Endothelial cell of umbilical vein (primary cell): ENCODE measurements at regions not wholly inside any gene's neighbourhood (a gene's known extent, or its start where the extent isn't known, plus 50 kb on each side); places are given as distances from the start of the nearest gene placed in this dataset.

Experiments used
- BruUV-seq: library from RNA; stranded (reverse); fragments of 400-500 nt; replicated peaks from 2 replicates; lab custom pipeline; 2021; lab: Mats Ljungman, UMichigan
- CTCF ChIA-PET: fragments of 300-600, 350-600 bp; sonication (Branson Sonifier 250); formaldehyde crosslinking; loops from one replicate; lab custom pipeline; 2021; ENCODE audit warnings: antibody characterized with exemption, inconsistent platforms; lab: Charles Lee
- POLR2A ChIA-PET: fragments of 300-600, 350-600 bp; sonication (Branson Sonifier 250); formaldehyde crosslinking; loops from one replicate; lab custom pipeline; 2021; ENCODE audit warnings: antibody characterized with exemption, inconsistent platforms; lab: Charles Lee
- DNase-seq: peaks from one replicate; pipeline ENCODE4 v3.0.0-alpha.2; 2011; ENCODE audit warnings: low read depth, low spot score
- FAIRE-seq: peaks from 2 replicates; lab custom pipeline; 2011; peaks lifted over from hg19 to GRCh38; lab: Jason Lieb, UNC
- H2AFZ ChIP-seq: 2 replicates; pipeline ENCODE4 v1.6.0; 2012; ENCODE audit warnings: low read depth, low read length, control low read depth, inconsistent platforms
- H3K27ac ChIP-seq: 2 replicates; pipeline ENCODE4 v1.5.1; 2011; ENCODE audit warnings: low read depth, mild to moderate bottlenecking, control low read depth, low read length, moderate library complexity; ENCODE audit not compliant: insufficient read depth
- H3K27me3 ChIP-seq, 2 experiments: 2 replicates each; pipeline versions ENCODE4 v1.6.0 to v1.6.1; 2011; ENCODE audit warnings: low read length in 2 of 2, mixed read lengths in 1 of 2; ENCODE audit not compliant: control insufficient read depth in 2 of 2, insufficient read depth in 2 of 2
- H3K36me3 ChIP-seq, 2 experiments: 2 replicates in 1 of 2; 3 replicates in 1 of 2; pipeline ENCODE4 v1.5.1; 2011; ENCODE audit warnings: low read length in 2 of 2, mild to moderate bottlenecking in 1 of 2, moderate library complexity in 1 of 2; ENCODE audit not compliant: control insufficient read depth in 2 of 2, insufficient read depth in 2 of 2; ENCODE audit errors: extremely low read depth in 1 of 2
- H3K4me1 ChIP-seq: 3 replicates; pipeline ENCODE4 v1.5.1; 2011; ENCODE audit warnings: mild to moderate bottlenecking, low read length; ENCODE audit not compliant: control insufficient read depth, insufficient read depth; ENCODE audit errors: extremely low read depth
- H3K4me2 ChIP-seq: 2 replicates; pipeline ENCODE4 v1.6.1; 2011; ENCODE audit warnings: low read length, control low read depth, mixed read lengths; ENCODE audit not compliant: insufficient read depth
- H3K4me3 ChIP-seq, 3 experiments: fragments of 200-600 bp in 1 of 3; sonication (generic), shearing (Covaris generic) in 1 of 3; replicated peaks in 1 of 3; 2 replicates each; pipeline ENCODE4 v1.5.1; 2011 to 2016; ENCODE audit warnings: control low read depth in 3 of 3, low read length in 3 of 3, mild to moderate bottlenecking in 2 of 3, inconsistent platforms in 1 of 3, low read depth in 1 of 3, moderate library complexity in 1 of 3; ENCODE audit not compliant: insufficient read depth in 1 of 3
- H3K79me2 ChIP-seq: 2 replicates; pipeline ENCODE4 v1.6.0; 2012; ENCODE audit warnings: low read length, inconsistent platforms; ENCODE audit not compliant: control insufficient read depth, insufficient read depth
- H3K9ac ChIP-seq: replicated peaks from 2 replicates; pipeline ENCODE3; 2011; ENCODE audit warnings: low read length, control low read depth; ENCODE audit not compliant: insufficient read depth; ENCODE audit errors: extremely low read depth
- H3K9me1 ChIP-seq: replicated peaks from 3 replicates; pipeline ENCODE4 v1.6.0; 2011; ENCODE audit warnings: mild to moderate bottlenecking, low read length; ENCODE audit not compliant: control insufficient read depth, insufficient read depth; ENCODE audit errors: extremely low read depth
- H3K9me3 ChIP-seq: replicated peaks from 2 replicates; pipeline ENCODE4 v1.5.1; 2012; ENCODE audit warnings: low read length, inconsistent platforms; ENCODE audit not compliant: control insufficient read depth, insufficient read depth
- H4K20me1 ChIP-seq: replicated peaks from 2 replicates; pipeline ENCODE3; 2011; ENCODE audit warnings: mild to moderate bottlenecking, low read length; ENCODE audit not compliant: control insufficient read depth, insufficient read depth; ENCODE audit errors: extremely low read depth
- EZH2 ChIP-seq: IDR thresholded peaks from 2 replicates; pipeline ENCODE4 v1.6.1; 2012; ENCODE audit warnings: borderline replicate concordance, low read depth, mild to moderate bottlenecking, moderate library complexity, low read length, inconsistent platforms; ENCODE audit not compliant: severe bottlenecking
- FOS ChIP-seq: IDR thresholded peaks from 2 replicates; pipeline ENCODE4 v1.6.1; 2011; ENCODE audit warnings: mild to moderate bottlenecking, low read length, moderate library complexity, borderline replicate concordance; ENCODE audit not compliant: insufficient read depth
- GATA2 ChIP-seq: IDR thresholded peaks from 2 replicates; pipeline ENCODE4 v1.7.0; 2011; ENCODE audit warnings: low read depth, mild to moderate bottlenecking, moderate library complexity, mixed read lengths, low read length; ENCODE audit not compliant: insufficient read length, insufficient read depth
- JUN ChIP-seq: IDR thresholded peaks from 2 replicates; pipeline ENCODE4 v1.6.1; 2011; ENCODE audit warnings: borderline replicate concordance, low read depth; ENCODE audit not compliant: insufficient read length, insufficient read depth
- MYC ChIP-seq: IDR thresholded peaks from one replicate; pipeline ENCODE4 v1.6.1; 2011; ENCODE audit warnings: mild to moderate bottlenecking, low read depth, low read length
- POLR2A ChIP-seq: IDR thresholded peaks from 2 replicates; pipeline ENCODE4 v1.6.1; 2012; ENCODE audit warnings: low read depth, mild to moderate bottlenecking, control low read depth, low read length
- POLR2AphosphoS5 ChIP-seq: IDR thresholded peaks from 2 replicates; pipeline ENCODE4 v1.6.1; 2012; ENCODE audit warnings: low read depth, mild to moderate bottlenecking, control low read depth, low read length, moderate library complexity; ENCODE audit not compliant: insufficient read depth
- dilution Hi-C: fragments of 300-500 bp; cut with MboI; formaldehyde crosslinking; loops from one replicate; pipeline ENCODE4 v1.15.0; 2019; ENCODE audit warnings: low sequenced_read_pairs; ENCODE audit not compliant: extremely low pct_ligation_motif_present
- intact Hi-C: fragments of 100-400 bp; cut with micrococcal nuclease; formaldehyde crosslinking; loops from one replicate; pipeline ENCODE4 v1.10.0; 2022
- TF ChIP-seq, protein P1 (sequence below), 2 donors: IDR thresholded peaks; 1 replicate in 1 of 2; 2 replicates in 1 of 2; pipeline ENCODE4 v1.5.1; 2011; ENCODE audit warnings: low read length in 2 of 2, mild to moderate bottlenecking in 2 of 2, moderate library complexity in 2 of 2, control low read depth in 1 of 2, inconsistent platforms in 1 of 2, low read depth in 1 of 2; ENCODE audit not compliant: insufficient read depth in 1 of 2; ENCODE audit errors: extremely low read depth in 1 of 2
- TF ChIP-seq, protein P2 (sequence below): IDR thresholded peaks from 2 replicates; pipeline ENCODE4 v1.6.1; 2011; ENCODE audit not compliant: insufficient read depth, insufficient read length

DNA sequence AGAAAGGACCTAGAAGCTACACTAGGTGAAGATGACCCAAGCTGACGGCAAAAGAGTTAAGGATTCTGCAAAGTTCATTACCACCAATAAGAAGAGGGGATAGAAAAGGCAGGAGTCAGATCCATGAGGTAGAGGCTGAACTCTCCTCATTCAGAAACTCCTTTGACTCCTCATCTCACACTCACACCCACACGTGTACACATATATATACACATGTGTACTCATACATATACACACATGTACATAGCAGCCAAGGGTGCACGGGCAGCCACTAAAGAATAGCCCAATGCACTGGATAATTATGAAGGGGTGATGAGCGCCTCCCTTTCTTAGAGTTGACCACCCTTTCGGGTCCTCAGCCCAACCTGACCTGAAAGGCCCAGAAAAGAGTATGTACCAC lies 476.8 kb downstream of the NTRK3 start:
- H3K4me1 ChIP-seq: no peaks in the 10 kb centered on the region
- no peak overlapping the region for H3K4me3 ChIP-seq
- no peak overlapping the region for H3K9ac ChIP-seq
- H4K20me1 ChIP-seq: no peaks in the 10 kb centered on the region
- dilution Hi-C loops (no loop called here), intact Hi-C loops (no loop called here)
- H3K36me3 ChIP-seq: no peaks in the 10 kb centered on the region
- H3K79me2 ChIP-seq: no peaks in the 10 kb centered on the region
- H3K4me2 ChIP-seq: no peak overlapping the region
- FAIRE-seq (no peak), DNase-seq (no peak)
- ChIA-PET CTCF (no interaction called here), POLR2A (no interaction called here)
- no peak overlapping the region for H2AFZ ChIP-seq
- BruUV-seq: no TSS peak
- H3K9me1 ChIP-seq: no peaks in the 10 kb centered on the region
- H3K27ac ChIP-seq: no peak overlapping the region
- H3K9me3 ChIP-seq: no peaks in the 10 kb centered on the region
- H3K27me3 ChIP-seq: no peaks in the 10 kb centered on the region
- TF ChIP-seq JUN: no peak

DNA sequence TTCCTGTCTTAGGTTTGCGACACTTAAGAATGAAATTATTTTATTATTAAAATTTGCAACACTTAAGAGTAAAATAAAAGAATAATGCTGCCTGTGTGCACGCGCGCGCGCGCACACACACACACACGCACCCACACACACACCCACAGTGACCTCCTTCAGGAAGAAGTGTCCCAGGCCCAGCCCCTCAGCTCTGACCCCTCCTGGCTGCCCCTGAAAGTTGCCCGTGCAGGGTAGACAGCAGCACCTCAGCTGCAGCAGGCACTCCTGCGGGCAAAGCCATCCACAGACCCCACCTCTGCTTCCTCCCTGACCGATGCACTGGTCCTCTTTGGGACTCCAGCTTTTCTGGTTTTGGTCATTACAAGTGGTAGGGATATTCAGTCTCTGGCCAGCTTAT lies 478.2 kb downstream of the NTRK3 start:
- POLR2A ChIA-PET: no interaction called here
- dilution Hi-C loops (no loop called here), intact Hi-C loops (no loop called here)
- no peak overlapping the region for H3K4me3 ChIP-seq
- H3K4me1 ChIP-seq: no peaks in the 10 kb centered on the region
- H3K79me2 ChIP-seq: no peaks in the 10 kb centered on the region
- CTCF ChIA-PET: no interaction called here
- no peaks in the 10 kb centered on the region for H3K27me3 ChIP-seq
- BruUV-seq: no TSS peak
- no peak for DNase-seq
- no peak overlapping the region for H3K9ac ChIP-seq
- H3K27ac ChIP-seq: no peak overlapping the region
- no peaks in the 10 kb centered on the region for H3K36me3 ChIP-seq
- H3K4me2 ChIP-seq: no peak overlapping the region
- no peak for TF ChIP-seq JUN
- no peak for TF ChIP-seq MYC
- no peak for TF ChIP-seq GATA2
- TF ChIP-seq, protein P1, sequence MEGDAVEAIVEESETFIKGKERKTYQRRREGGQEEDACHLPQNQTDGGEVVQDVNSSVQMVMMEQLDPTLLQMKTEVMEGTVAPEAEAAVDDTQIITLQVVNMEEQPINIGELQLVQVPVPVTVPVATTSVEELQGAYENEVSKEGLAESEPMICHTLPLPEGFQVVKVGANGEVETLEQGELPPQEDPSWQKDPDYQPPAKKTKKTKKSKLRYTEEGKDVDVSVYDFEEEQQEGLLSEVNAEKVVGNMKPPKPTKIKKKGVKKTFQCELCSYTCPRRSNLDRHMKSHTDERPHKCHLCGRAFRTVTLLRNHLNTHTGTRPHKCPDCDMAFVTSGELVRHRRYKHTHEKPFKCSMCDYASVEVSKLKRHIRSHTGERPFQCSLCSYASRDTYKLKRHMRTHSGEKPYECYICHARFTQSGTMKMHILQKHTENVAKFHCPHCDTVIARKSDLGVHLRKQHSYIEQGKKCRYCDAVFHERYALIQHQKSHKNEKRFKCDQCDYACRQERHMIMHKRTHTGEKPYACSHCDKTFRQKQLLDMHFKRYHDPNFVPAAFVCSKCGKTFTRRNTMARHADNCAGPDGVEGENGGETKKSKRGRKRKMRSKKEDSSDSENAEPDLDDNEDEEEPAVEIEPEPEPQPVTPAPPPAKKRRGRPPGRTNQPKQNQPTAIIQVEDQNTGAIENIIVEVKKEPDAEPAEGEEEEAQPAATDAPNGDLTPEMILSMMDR (IDR thresholded peaks at IDR 0.05; ENCODE audit: extremely low read depth in 1 of 2, insufficient read depth in 1 of 2, low read depth in 1 of 2, low read length in 2 of 2): no peak
- no peak for TF ChIP-seq FOS
- no peak for TF ChIP-seq EZH2
- no peak for TF ChIP-seq POLR2A
- TF ChIP-seq, protein P2, sequence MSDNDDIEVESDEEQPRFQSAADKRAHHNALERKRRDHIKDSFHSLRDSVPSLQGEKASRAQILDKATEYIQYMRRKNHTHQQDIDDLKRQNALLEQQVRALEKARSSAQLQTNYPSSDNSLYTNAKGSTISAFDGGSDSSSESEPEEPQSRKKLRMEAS: no peak
- TF ChIP-seq POLR2AphosphoS5: no peak
- H2AFZ ChIP-seq: no peak overlapping the region
- no peaks in the 10 kb centered on the region for H3K9me1 ChIP-seq
- no peaks in the 10 kb centered on the region for H4K20me1 ChIP-seq
- no peak for FAIRE-seq
- no peaks in the 10 kb centered on the region for H3K9me3 ChIP-seq
